ENCODE measurements at regions not wholly inside any gene's neighbourhood (a gene's known extent, or its start where the extent isn't known, plus 50 kb on each side); places are given as distances from the start of the nearest gene placed in this dataset.
"Not testable (repeated sequence)": the region's sequence is repeated elsewhere in the genome, so short reads cannot be mapped to it uniquely, and the experiment has no call there.

- Mint-ChIP-seq H3K27ac (no peak overlapping the region), H3K4me1 (no peaks in the 10 kb centered on the region), H3K4me3 (no peak overlapping the region), H3K27me3 (no peaks in the 10 kb centered on the region), H3K36me3 (no peaks in the 10 kb centered on the region), H3K9me3 (peaks cover 0 to 4% (median 0%) of the 10 kb centered on the region in 11 donors)
- intact Hi-C loops (cut with micrococcal nuclease), result no loop called here
- Histone ChIP-seq H3K27me3 (ENCODE audit: control insufficient read depth in 2 of 2, insufficient read depth in 2 of 2, low read length in 2 of 2) (no peaks in the 10 kb centered on the region), H3K4me3 (ENCODE audit: low read length) (no peak overlapping the region), H3K27ac (ENCODE audit: low read depth, low read length) (no peak overlapping the region), H3K4me1 (ENCODE audit: control insufficient read depth in 2 of 2, insufficient read depth in 2 of 2, low read length in 2 of 2) (no peaks in the 10 kb centered on the region), H3K9me3 (ENCODE audit: control insufficient read depth in 2 of 3, low read length in 3 of 3) (no peaks in the 10 kb centered on the region), H3K36me3 (ENCODE audit: control insufficient read depth in 2 of 3, insufficient read depth in 3 of 3, low read length in 3 of 3) (no peaks in the 10 kb centered on the region)
- ChIA-PET POLR2A (no interaction called here), CTCF (no interaction called here)
- no peak for ATAC-seq
- DNase-seq, result no peak
These were observed 204.1 kb downstream of the DEPDC1B start for GRCh38 chr5:60495644-60496520.

GRCh38 chr5:60494635-60495034, 205.3 kb downstream of the DEPDC1B start:
- Histone ChIP-seq H3K27me3 (ENCODE audit: control insufficient read depth in 2 of 2, insufficient read depth in 2 of 2, low read length in 2 of 2) (no peaks in the 10 kb centered on the region), H3K4me1 (ENCODE audit: control insufficient read depth in 2 of 2, insufficient read depth in 2 of 2, low read length in 2 of 2) (no peaks in the 10 kb centered on the region), H3K27ac (ENCODE audit: low read depth, low read length) (no peak overlapping the region), H3K4me3 (ENCODE audit: low read length) (no peak overlapping the region), H3K9me3 (ENCODE audit: control insufficient read depth in 2 of 3, low read length in 3 of 3) (no peaks in the 10 kb centered on the region), H3K36me3 (ENCODE audit: control insufficient read depth in 2 of 3, insufficient read depth in 3 of 3, low read length in 3 of 3) (no peaks in the 10 kb centered on the region)
- Mint-ChIP-seq H3K4me3 (no peak overlapping the region), H3K27me3 (peaks cover 0 to 7% (median 0%) of the 10 kb centered on the region in 5 donors), H3K27ac (peak overlapping the region in 1 of 9 donors; percentile 27), H3K9me3 (peaks cover 0 to 4% (median 0%) of the 10 kb centered on the region in 11 donors), H3K4me1 (no peaks in the 10 kb centered on the region), H3K36me3 (no peaks in the 10 kb centered on the region)
- ChIA-PET CTCF (no interaction called here), POLR2A (no interaction called here)
- intact Hi-C loops (cut with micrococcal nuclease), result no loop called here
- DNase-seq (no peak), ATAC-seq (no peak)

DNA sequence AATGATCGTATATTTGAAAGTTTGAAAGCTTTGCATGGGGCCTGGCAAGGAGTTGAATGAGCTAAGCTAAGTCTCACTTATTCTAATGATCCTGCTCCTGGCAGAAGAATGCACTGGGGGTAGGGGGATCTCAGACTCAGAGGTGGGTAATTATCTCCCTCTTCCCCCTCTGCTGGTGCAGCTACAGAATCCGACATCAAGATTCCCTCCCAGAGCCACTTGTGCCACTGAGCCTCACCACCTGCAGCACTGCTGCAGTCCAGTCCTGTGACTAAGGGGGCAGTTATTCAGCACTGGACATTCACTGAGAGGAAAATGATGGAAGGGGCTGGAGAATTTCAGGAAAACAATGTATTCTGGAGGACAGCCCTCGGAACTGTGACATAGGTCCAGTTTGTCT, 205.8 kb downstream of the DEPDC1B start:
- Mint-ChIP-seq H3K4me1 (no peaks in the 10 kb centered on the region), H3K27me3 (peaks cover 0 to 7% (median 0%) of the 10 kb centered on the region in 5 donors), H3K27ac (no peak overlapping the region), H3K4me3 (no peak overlapping the region), H3K9me3 (peaks cover 0 to 4% (median 0%) of the 10 kb centered on the region in 11 donors), H3K36me3 (no peaks in the 10 kb centered on the region)
- Histone ChIP-seq H3K4me1 (ENCODE audit: control insufficient read depth in 2 of 2, insufficient read depth in 2 of 2, low read length in 2 of 2) (no peaks in the 10 kb centered on the region), H3K27ac (ENCODE audit: low read depth, low read length) (no peak overlapping the region), H3K27me3 (ENCODE audit: control insufficient read depth in 2 of 2, insufficient read depth in 2 of 2, low read length in 2 of 2) (no peaks in the 10 kb centered on the region), H3K9me3 (ENCODE audit: control insufficient read depth in 2 of 3, low read length in 3 of 3) (no peaks in the 10 kb centered on the region), H3K4me3 (ENCODE audit: low read length) (no peak overlapping the region), H3K36me3 (ENCODE audit: control insufficient read depth in 2 of 3, insufficient read depth in 3 of 3, low read length in 3 of 3) (no peaks in the 10 kb centered on the region)
- POLR2A ChIA-PET, result no interaction called here
- ATAC-seq (no peak), DNase-seq (no peak)
- CTCF ChIA-PET, result no interaction called here
- intact Hi-C loops (cut with micrococcal nuclease), result no loop called here

DNA sequence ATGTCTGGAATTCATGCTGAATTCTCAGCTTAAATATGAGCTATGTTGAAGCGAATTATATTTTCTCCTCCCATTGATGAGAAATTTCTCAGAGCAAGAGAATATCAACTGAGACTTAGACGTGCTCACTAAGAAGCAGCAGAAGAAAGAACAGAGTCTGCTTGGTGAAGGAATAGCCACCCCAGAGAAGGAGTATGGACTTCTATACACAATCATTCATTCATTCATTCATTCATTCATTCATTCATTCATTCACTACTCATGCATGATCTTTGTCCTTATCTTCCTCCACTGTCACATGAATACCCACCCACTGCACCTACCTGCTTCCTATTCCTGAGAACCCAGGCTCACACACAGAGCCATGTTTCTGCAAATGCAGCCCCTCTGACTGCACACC, 206.6 kb downstream of the DEPDC1B start:
- H3K27me3 Mint-ChIP-seq, result peaks cover 0 to 7% (median 0%) of the 10 kb centered on the region in 5 donors
- Histone ChIP-seq H3K36me3 (ENCODE audit: control insufficient read depth in 2 of 3, insufficient read depth in 3 of 3, low read length in 3 of 3) (no peaks in the 10 kb centered on the region), H3K4me1 (ENCODE audit: control insufficient read depth in 2 of 2, insufficient read depth in 2 of 2, low read length in 2 of 2) (no peaks in the 10 kb centered on the region), H3K27me3 (ENCODE audit: control insufficient read depth in 2 of 2, insufficient read depth in 2 of 2, low read length in 2 of 2) (no peaks in the 10 kb centered on the region), H3K27ac (ENCODE audit: low read depth, low read length) (no peak overlapping the region), H3K4me3 (ENCODE audit: low read length) (no peak overlapping the region), H3K9me3 (ENCODE audit: control insufficient read depth in 2 of 3, low read length in 3 of 3) (no peaks in the 10 kb centered on the region)
- no peak overlapping the region for H3K4me3 Mint-ChIP-seq
- peaks cover 0 to 4% (median 0%) of the 10 kb centered on the region in 11 donors for H3K9me3 Mint-ChIP-seq
- H3K36me3 Mint-ChIP-seq, result no peaks in the 10 kb centered on the region
- DNase-seq (no peak), ATAC-seq (no peak)
- intact Hi-C loops (cut with micrococcal nuclease), result no loop called here
- CTCF ChIA-PET, result no interaction called here
- no peaks in the 10 kb centered on the region for H3K4me1 Mint-ChIP-seq
- no peak overlapping the region for H3K27ac Mint-ChIP-seq
- POLR2A ChIA-PET, result no interaction called here

DNA sequence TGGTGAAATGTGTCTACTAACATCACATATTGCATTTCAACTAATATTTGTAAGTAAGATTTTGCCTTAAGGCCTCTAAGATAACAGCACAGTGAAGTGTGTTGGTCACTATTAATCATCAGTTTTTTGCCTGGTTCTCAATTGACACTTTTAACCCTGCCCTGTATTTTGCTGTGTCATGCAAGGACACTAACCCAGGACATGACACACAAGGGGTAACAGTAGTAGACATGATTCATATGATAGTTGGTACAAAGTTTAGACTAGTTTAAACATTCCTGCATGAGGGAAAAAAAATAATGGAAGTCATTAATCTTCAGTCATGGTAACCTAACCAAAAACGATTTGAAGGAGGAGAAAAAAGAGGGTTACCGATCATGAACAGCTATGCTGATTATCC, 207.0 kb downstream of the DEPDC1B start:
- ATAC-seq (no peak), DNase-seq (no peak)
- Histone ChIP-seq H3K36me3 (ENCODE audit: control insufficient read depth in 2 of 3, insufficient read depth in 3 of 3, low read length in 3 of 3) (no peaks in the 10 kb centered on the region), H3K4me1 (ENCODE audit: control insufficient read depth in 2 of 2, insufficient read depth in 2 of 2, low read length in 2 of 2) (no peaks in the 10 kb centered on the region), H3K9me3 (ENCODE audit: control insufficient read depth in 2 of 3, low read length in 3 of 3) (no peaks in the 10 kb centered on the region), H3K27me3 (ENCODE audit: control insufficient read depth in 2 of 2, insufficient read depth in 2 of 2, low read length in 2 of 2) (no peaks in the 10 kb centered on the region), H3K27ac (ENCODE audit: low read depth, low read length) (no peak overlapping the region), H3K4me3 (ENCODE audit: low read length) (no peak overlapping the region)
- no peak overlapping the region for H3K4me3 Mint-ChIP-seq
- ChIA-PET CTCF (no interaction called here), POLR2A (no interaction called here)
- H3K27ac Mint-ChIP-seq, result no peak overlapping the region
- intact Hi-C loops (cut with micrococcal nuclease), result no loop called here
- peaks cover 0 to 4% (median 0%) of the 10 kb centered on the region in 11 donors for H3K9me3 Mint-ChIP-seq
- H3K27me3 Mint-ChIP-seq, result peaks cover 0 to 7% (median 0%) of the 10 kb centered on the region in 5 donors
- no peaks in the 10 kb centered on the region for H3K36me3 Mint-ChIP-seq
- no peaks in the 10 kb centered on the region for H3K4me1 Mint-ChIP-seq

- intact Hi-C loops (cut with micrococcal nuclease); H3K4me1 Mint-ChIP-seq; H3K9me3 ChIP-seq (ENCODE audit: control insufficient read depth in 2 of 3, low read length in 3 of 3); ATAC-seq; H3K4me3 Mint-ChIP-seq; CTCF ChIA-PET; H3K27me3 ChIP-seq (ENCODE audit: control insufficient read depth in 2 of 2, insufficient read depth in 2 of 2, low read length in 2 of 2); H3K4me1 ChIP-seq (ENCODE audit: control insufficient read depth in 2 of 2, insufficient read depth in 2 of 2, low read length in 2 of 2); DNase-seq; H3K27me3 Mint-ChIP-seq; H3K27ac Mint-ChIP-seq; POLR2A ChIA-PET; H3K27ac ChIP-seq (ENCODE audit: low read depth, low read length); H3K36me3 Mint-ChIP-seq; H3K4me3 ChIP-seq (ENCODE audit: low read length); H3K36me3 ChIP-seq (ENCODE audit: control insufficient read depth in 2 of 3, insufficient read depth in 3 of 3, low read length in 3 of 3); H3K9me3 Mint-ChIP-seq: not testable (repeated sequence)
These were observed 207.6 kb downstream of the DEPDC1B start for GRCh38 chr5:60492358-60492757.

GRCh38 chr5:60490597-60491166, 209.3 kb downstream of the DEPDC1B start:
- Histone ChIP-seq H3K4me1 (ENCODE audit: control insufficient read depth in 2 of 2, insufficient read depth in 2 of 2, low read length in 2 of 2) (no peaks in the 10 kb centered on the region), H3K27me3 (ENCODE audit: control insufficient read depth in 2 of 2, insufficient read depth in 2 of 2, low read length in 2 of 2) (no peaks in the 10 kb centered on the region), H3K4me3 (ENCODE audit: low read length) (no peak overlapping the region), H3K9me3 (ENCODE audit: control insufficient read depth in 2 of 3, low read length in 3 of 3) (no peaks in the 10 kb centered on the region), H3K36me3 (ENCODE audit: control insufficient read depth in 2 of 3, insufficient read depth in 3 of 3, low read length in 3 of 3) (no peaks in the 10 kb centered on the region), H3K27ac (ENCODE audit: low read depth, low read length) (no peak overlapping the region)
- DNase-seq, result no peak
- peaks cover 0 to 4% (median 0%) of the 10 kb centered on the region in 11 donors for H3K9me3 Mint-ChIP-seq
- H3K27ac Mint-ChIP-seq, result no peak overlapping the region
- ATAC-seq, result no peak
- no peaks in the 10 kb centered on the region for H3K4me1 Mint-ChIP-seq
- H3K4me3 Mint-ChIP-seq, result no peak overlapping the region
- H3K27me3 Mint-ChIP-seq, result peaks cover 0 to 7% (median 0%) of the 10 kb centered on the region in 5 donors
- ChIA-PET CTCF (no interaction called here), POLR2A (no interaction called here)
- no peaks in the 10 kb centered on the region for H3K36me3 Mint-ChIP-seq
- intact Hi-C loops (cut with micrococcal nuclease), result no loop called here
